CD4-positive, alpha-beta memory T cell (primary cell): ENCODE measurements at regions not wholly inside any gene's neighbourhood (a gene's known extent, or its start where the extent isn't known, plus 50 kb on each side); places are given as distances from the start of the nearest gene placed in this dataset.

ENCODE experiments used
- CTCF ChIA-PET: fragments of 350-600 bp; sonication (Branson Sonifier 250); formaldehyde crosslinking; loops from one replicate; lab custom pipeline; 2021; ENCODE audit warnings: inconsistent platforms; ENCODE audit not compliant: partially characterized antibody; lab: Charles Lee
- POLR2A ChIA-PET: fragments of 350-600 bp; sonication (Branson Sonifier 250); formaldehyde crosslinking; loops from one replicate; lab custom pipeline; 2021; ENCODE audit not compliant: partially characterized antibody; lab: Charles Lee
- DNase-seq, 5 donors: peaks; one replicate each; pipeline versions ENCODE4 v3.0.0 to v3.0.0-alpha.2; 2020 to 2022; ENCODE audit warnings: mixed read lengths in 1 of 5
- H3K27ac ChIP-seq: one replicate; pipeline ENCODE4 v1.7.0; 2013; ENCODE audit warnings: low read depth, low read length
- H3K27me3 ChIP-seq: 2 replicates; pipeline ENCODE4 v1.7.0; 2013; ENCODE audit warnings: mild to moderate bottlenecking, low read length, moderate library complexity; ENCODE audit not compliant: insufficient read depth
- H3K36me3 ChIP-seq: 2 replicates; pipeline ENCODE4 v1.7.0; 2013; ENCODE audit warnings: mild to moderate bottlenecking, low read length, moderate library complexity; ENCODE audit not compliant: insufficient read depth
- H3K4me1 ChIP-seq: 2 replicates; pipeline ENCODE4 v1.7.0; 2013; ENCODE audit warnings: mild to moderate bottlenecking, low read length, moderate library complexity; ENCODE audit not compliant: insufficient read depth
- H3K4me3 ChIP-seq, 2 donors: one replicate each; pipeline ENCODE4 v1.7.0; 2013; ENCODE audit warnings: low read length in 2 of 2, mild to moderate bottlenecking in 1 of 2
- H3K9me3 ChIP-seq, 2 donors: one replicate each; pipeline ENCODE4 v1.7.0; 2013; ENCODE audit warnings: low read length in 2 of 2, control low read depth in 1 of 2; ENCODE audit not compliant: control insufficient read depth in 1 of 2
- H3K27ac Mint-ChIP-seq, 7 donors: one replicate each; pipeline ENCODE4 v1.8.0; 2020 to 2021; ENCODE audit warnings: mixed read lengths in 7 of 7, mild to moderate bottlenecking in 6 of 7, inconsistent platforms in 3 of 7, moderate library complexity in 3 of 7
- H3K27me3 Mint-ChIP-seq, 2 donors: one replicate each; pipeline ENCODE4 v1.8.0; 2020 to 2021; ENCODE audit warnings: mixed read lengths in 2 of 2
- H3K36me3 Mint-ChIP-seq, 2 donors: one replicate each; pipeline ENCODE4 v1.8.0; 2020 to 2021; ENCODE audit warnings: mixed read lengths in 2 of 2, inconsistent platforms in 1 of 2, mild to moderate bottlenecking in 1 of 2
- H3K4me1 Mint-ChIP-seq, 4 donors: one replicate each; pipeline ENCODE4 v1.8.0; 2020 to 2021; ENCODE audit warnings: mixed read lengths in 4 of 4, mild to moderate bottlenecking in 1 of 4
- H3K4me3 Mint-ChIP-seq, 8 donors: one replicate each; pipeline ENCODE4 v1.8.0; 2020 to 2021; ENCODE audit warnings: mixed read lengths in 8 of 8, mild to moderate bottlenecking in 7 of 8, moderate library complexity in 6 of 8, inconsistent platforms in 3 of 8
- H3K9me3 Mint-ChIP-seq, 8 donors: one replicate each; pipeline ENCODE4 v1.8.0; 2020 to 2021; ENCODE audit warnings: mixed read lengths in 8 of 8, mild to moderate bottlenecking in 5 of 8, inconsistent platforms in 3 of 8, moderate library complexity in 1 of 8
- intact Hi-C: fragments of 100-400 bp; cut with micrococcal nuclease; formaldehyde crosslinking; loops from one replicate; pipeline ENCODE4 v1.15.1; 2023

DNA sequence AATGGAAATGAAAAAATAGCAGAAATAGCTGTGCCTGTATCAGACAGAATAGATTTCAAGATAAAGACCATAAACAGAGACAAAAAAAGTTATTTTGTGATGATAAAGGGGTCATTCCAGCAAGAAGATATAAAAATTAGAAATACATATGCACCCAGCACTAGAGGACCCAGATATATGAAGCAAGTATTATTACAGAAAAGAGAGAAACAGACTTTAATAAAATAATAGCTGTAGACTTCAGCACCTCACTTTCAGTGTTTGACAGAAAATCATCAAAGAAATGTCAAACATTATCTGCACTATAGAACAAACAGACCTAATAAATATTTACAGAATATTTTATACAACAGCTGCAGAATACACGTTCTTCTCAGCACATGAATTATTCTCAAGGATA lies 783.7 kb downstream of the PLOD2 start:
- no peak overlapping the region for H3K27ac Mint-ChIP-seq
- no peak overlapping the region for H3K4me3 Mint-ChIP-seq
- intact Hi-C loops, result no loop called here
- no peaks in the 10 kb centered on the region for H3K4me1 Mint-ChIP-seq
- H3K4me1 ChIP-seq, result no peaks in the 10 kb centered on the region
- no peak for DNase-seq
- H3K9me3 ChIP-seq, result no peaks in the 10 kb centered on the region
- H3K4me3 ChIP-seq, result no peak overlapping the region
- no peaks in the 10 kb centered on the region for H3K36me3 Mint-ChIP-seq
- H3K36me3 ChIP-seq, result no peaks in the 10 kb centered on the region
- H3K27ac ChIP-seq, result no peak overlapping the region
- peaks cover 4 to 19% (median 8%) of the 10 kb centered on the region in 8 donors for H3K9me3 Mint-ChIP-seq
- ChIA-PET CTCF (no interaction called here), POLR2A (no interaction called here)
- no peaks in the 10 kb centered on the region for H3K27me3 Mint-ChIP-seq
- H3K27me3 ChIP-seq, result no peaks in the 10 kb centered on the region

DNA sequence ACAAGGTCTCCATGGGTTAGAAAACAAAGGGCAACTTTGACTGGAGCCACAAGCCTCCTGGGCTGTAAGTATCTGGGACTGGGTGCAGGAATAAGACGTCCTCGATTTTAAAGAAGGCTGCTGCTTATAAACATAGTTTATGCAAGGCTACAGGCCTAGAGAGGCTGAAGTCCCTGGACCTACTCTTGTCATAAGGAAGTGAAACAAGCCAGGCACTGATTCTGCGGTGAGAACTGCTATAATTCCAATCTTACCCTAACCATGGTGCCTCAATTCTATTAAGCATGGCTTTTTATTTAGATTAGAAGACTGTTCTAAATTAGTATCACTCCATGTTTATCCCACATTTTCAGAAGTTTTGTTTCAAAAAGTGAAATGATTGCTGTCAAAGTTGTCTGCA lies 777.6 kb downstream of the PLOD2 start:
- CTCF ChIA-PET, result no interaction called here
- H3K36me3 Mint-ChIP-seq, result no peaks in the 10 kb centered on the region
- Histone ChIP-seq H3K27ac (no peak overlapping the region), H3K4me3 (no peak overlapping the region), H3K4me1 (no peaks in the 10 kb centered on the region), H3K36me3 (no peaks in the 10 kb centered on the region), H3K9me3 (no peaks in the 10 kb centered on the region), H3K27me3 (no peaks in the 10 kb centered on the region)
- peaks cover 0 to 14% (median 5%) of the 10 kb centered on the region in 8 donors for H3K9me3 Mint-ChIP-seq
- H3K27me3 Mint-ChIP-seq, result no peaks in the 10 kb centered on the region
- no peak overlapping the region for H3K27ac Mint-ChIP-seq
- POLR2A ChIA-PET, result no interaction called here
- intact Hi-C loops, result no loop called here
- no peaks in the 10 kb centered on the region for H3K4me1 Mint-ChIP-seq
- DNase-seq, result no peak
- no peak overlapping the region for H3K4me3 Mint-ChIP-seq

DNA sequence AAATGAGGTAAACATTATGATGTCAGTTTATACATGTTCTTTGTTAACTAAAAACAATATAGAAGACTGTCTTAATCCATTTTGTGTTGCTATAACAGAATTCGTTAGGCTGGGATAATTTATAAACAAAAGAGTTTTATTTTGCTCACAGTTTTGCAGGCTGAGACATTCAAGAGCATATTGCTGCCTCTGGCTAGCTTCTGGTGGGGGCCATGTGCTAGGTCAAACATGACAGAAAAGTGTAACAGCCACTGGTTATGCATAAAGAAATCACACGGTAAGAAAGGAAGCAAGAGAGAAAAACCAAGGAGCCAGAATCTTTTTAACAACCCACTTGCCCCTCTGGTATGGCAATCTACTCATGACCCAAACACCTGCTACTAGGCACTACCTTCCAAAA lies 776.7 kb downstream of the PLOD2 start:
- H3K9me3 Mint-ChIP-seq, result peaks cover 2 to 15% (median 7%) of the 10 kb centered on the region in 8 donors
- H3K4me3 ChIP-seq, result no peak overlapping the region
- POLR2A ChIA-PET, result no interaction called here
- H3K36me3 ChIP-seq, result no peaks in the 10 kb centered on the region
- H3K27me3 Mint-ChIP-seq, result no peaks in the 10 kb centered on the region
- intact Hi-C loops, result no loop called here
- CTCF ChIA-PET, result no interaction called here
- H3K36me3 Mint-ChIP-seq, result no peaks in the 10 kb centered on the region
- no peak overlapping the region for H3K4me3 Mint-ChIP-seq
- no peak overlapping the region for H3K27ac ChIP-seq
- H3K4me1 ChIP-seq, result no peaks in the 10 kb centered on the region
- no peak overlapping the region for H3K27ac Mint-ChIP-seq
- DNase-seq, result no peak
- no peaks in the 10 kb centered on the region for H3K9me3 ChIP-seq
- no peaks in the 10 kb centered on the region for H3K4me1 Mint-ChIP-seq
- H3K27me3 ChIP-seq, result no peaks in the 10 kb centered on the region

DNA sequence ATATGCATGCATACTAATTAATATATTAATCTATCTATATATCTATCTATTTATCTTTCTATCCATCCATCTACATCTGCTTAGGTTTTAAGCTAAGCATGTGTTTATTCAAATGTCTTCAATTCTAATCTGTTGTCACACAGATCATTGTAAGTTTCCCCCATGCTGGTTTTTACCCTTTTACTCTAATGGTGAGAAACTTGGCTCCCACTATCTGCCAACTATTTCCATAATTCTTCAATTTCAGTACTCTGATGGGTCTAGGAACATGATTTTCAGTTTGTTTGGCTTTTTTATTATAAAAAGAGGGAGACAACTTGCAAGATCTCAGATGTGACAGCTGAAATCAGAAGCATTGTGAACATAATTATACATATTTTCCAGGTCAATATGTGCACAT lies 773.8 kb downstream of the PLOD2 start:
- Mint-ChIP-seq H3K27ac (no peak overlapping the region), H3K4me1 (no peaks in the 10 kb centered on the region), H3K9me3 (peaks cover 0 to 15% (median 8%) of the 10 kb centered on the region in 8 donors), H3K4me3 (no peak overlapping the region), H3K36me3 (no peaks in the 10 kb centered on the region), H3K27me3 (no peaks in the 10 kb centered on the region)
- intact Hi-C loops, result no loop called here
- no peaks in the 10 kb centered on the region for H3K27me3 ChIP-seq
- H3K36me3 ChIP-seq, result no peaks in the 10 kb centered on the region
- ChIA-PET CTCF (no interaction called here), POLR2A (no interaction called here)
- no peak overlapping the region for H3K27ac ChIP-seq
- no peak overlapping the region for H3K4me3 ChIP-seq
- no peaks in the 10 kb centered on the region for H3K4me1 ChIP-seq
- no peaks in the 10 kb centered on the region for H3K9me3 ChIP-seq
- DNase-seq, result no peak

DNA sequence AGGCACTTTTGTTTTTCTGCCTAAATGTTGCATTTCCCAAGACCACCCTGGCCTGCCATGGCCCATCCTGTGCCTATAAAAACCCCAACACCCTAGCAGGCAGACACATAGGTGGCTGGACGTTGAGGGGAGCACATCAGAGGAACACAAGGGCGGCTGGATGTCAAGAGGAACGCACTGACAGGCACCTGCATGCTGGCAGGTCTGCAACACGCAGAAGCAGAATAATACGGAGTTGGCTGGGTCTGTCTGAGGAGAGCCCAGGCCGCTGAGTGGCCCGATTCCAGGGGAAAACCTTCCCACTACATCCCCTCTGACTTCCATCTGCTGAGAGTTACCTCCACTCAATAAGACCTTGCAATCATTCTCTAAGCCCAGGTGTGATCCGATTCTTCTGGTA lies 765.6 kb downstream of the PLOD2 start:
- no peak overlapping the region for H3K4me3 ChIP-seq
- Mint-ChIP-seq H3K4me1 (no peaks in the 10 kb centered on the region), H3K9me3 (peaks cover 0 to 7% (median 0%) of the 10 kb centered on the region in 8 donors), H3K36me3 (no peaks in the 10 kb centered on the region), H3K27me3 (no peaks in the 10 kb centered on the region), H3K4me3 (no peak overlapping the region), H3K27ac (no peak overlapping the region)
- intact Hi-C loops, result no loop called here
- H3K36me3 ChIP-seq, result no peaks in the 10 kb centered on the region
- no peak for DNase-seq
- no peaks in the 10 kb centered on the region for H3K4me1 ChIP-seq
- H3K9me3 ChIP-seq, result no peaks in the 10 kb centered on the region
- ChIA-PET CTCF (no interaction called here), POLR2A (no interaction called here)
- H3K27me3 ChIP-seq, result no peaks in the 10 kb centered on the region
- no peak overlapping the region for H3K27ac ChIP-seq

DNA sequence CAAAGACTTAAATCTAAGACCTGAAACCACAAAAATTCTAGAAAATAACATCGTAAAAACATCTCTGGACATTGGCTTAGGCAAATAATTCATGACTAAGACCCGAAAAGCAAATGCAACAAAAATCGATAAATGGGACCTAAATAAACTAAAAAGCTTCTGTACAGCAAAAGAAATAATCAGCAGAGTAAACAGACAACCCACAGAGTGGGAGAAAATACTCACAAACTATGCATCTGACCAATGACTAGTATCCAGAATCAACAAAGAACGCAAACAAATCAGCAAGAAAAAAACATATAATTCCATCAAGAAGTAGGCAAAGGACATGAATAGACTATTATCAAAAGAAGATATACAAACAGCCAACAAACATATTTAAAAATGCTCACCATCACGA lies 749.4 kb downstream of the PLOD2 start:
- peaks cover 0 to 15% (median 5%) of the 10 kb centered on the region in 8 donors for H3K9me3 Mint-ChIP-seq
- no peaks in the 10 kb centered on the region for H3K27me3 ChIP-seq
- H3K27me3 Mint-ChIP-seq, result no peaks in the 10 kb centered on the region
- POLR2A ChIA-PET, result no interaction called here
- no peaks in the 10 kb centered on the region for H3K36me3 ChIP-seq
- no peaks in the 10 kb centered on the region for H3K4me1 ChIP-seq
- intact Hi-C loops, result no loop called here
- CTCF ChIA-PET, result no interaction called here
- H3K36me3 Mint-ChIP-seq, result no peaks in the 10 kb centered on the region
- no peaks in the 10 kb centered on the region for H3K4me1 Mint-ChIP-seq
- H3K27ac Mint-ChIP-seq, result no peak overlapping the region
- no peaks in the 10 kb centered on the region for H3K9me3 ChIP-seq
- H3K4me3 Mint-ChIP-seq, result no peak overlapping the region
- DNase-seq, result no peak
- no peak overlapping the region for H3K27ac ChIP-seq
- H3K4me3 ChIP-seq, result no peak overlapping the region

DNA sequence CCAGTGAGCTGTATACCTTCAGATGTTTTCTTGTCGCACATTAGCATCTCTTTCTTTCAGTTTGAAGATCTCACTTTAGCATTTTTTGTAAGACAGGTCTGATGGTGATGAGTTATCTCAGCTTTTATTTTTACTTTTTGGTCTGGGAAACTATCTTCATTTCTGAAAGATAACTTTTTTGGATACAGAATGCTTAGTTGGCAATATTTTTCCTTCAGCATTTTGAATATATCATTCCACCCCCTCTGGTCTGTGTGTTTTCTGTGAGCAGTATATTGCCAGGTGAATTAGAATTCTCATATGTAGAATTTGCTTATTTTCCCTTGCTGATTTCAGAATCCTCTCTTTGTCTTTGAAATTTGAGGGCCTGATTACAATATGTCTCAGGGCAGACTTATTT lies 743.3 kb downstream of the PLOD2 start:
- no peaks in the 10 kb centered on the region for H3K9me3 ChIP-seq
- CTCF ChIA-PET, result no interaction called here
- POLR2A ChIA-PET, result no interaction called here

DNA sequence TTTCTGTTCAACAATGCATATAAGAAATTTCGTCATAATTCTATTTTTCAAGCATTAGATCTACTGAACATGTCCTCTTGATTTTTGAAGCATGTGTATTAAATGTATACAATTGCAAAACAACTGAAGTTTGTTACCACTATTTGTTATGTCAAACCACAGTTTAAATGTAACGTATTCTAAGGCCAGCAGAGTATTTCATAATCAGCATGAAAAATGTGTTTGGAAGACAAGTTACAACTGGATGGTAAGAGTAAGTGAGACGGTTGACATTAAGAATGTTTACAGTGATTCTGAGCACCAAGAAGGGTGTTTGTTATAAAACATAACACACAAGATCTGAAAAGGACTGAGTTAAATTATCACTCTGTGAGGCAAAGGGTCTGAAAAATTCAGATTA lies 738.4 kb downstream of the PLOD2 start:
- Histone ChIP-seq H3K9me3 (no peaks in the 10 kb centered on the region), H3K27me3 (no peaks in the 10 kb centered on the region), H3K36me3 (no peaks in the 10 kb centered on the region), H3K4me3 (no peak overlapping the region), H3K27ac (no peak overlapping the region), H3K4me1 (no peaks in the 10 kb centered on the region)
- Mint-ChIP-seq H3K4me3 (no peak overlapping the region), H3K27me3 (no peaks in the 10 kb centered on the region), H3K36me3 (no peaks in the 10 kb centered on the region), H3K4me1 (no peaks in the 10 kb centered on the region), H3K27ac (no peak overlapping the region), H3K9me3 (peaks cover 0 to 10% (median 2%) of the 10 kb centered on the region in 8 donors)
- CTCF ChIA-PET, result no interaction called here
- POLR2A ChIA-PET, result no interaction called here
- no peak for DNase-seq
- intact Hi-C loops, result no loop called here

More for the DNA sequence above, 743.3 kb downstream of the PLOD2 start:
- Histone ChIP-seq H3K27ac (no peak overlapping the region), H3K4me1 (no peaks in the 10 kb centered on the region), H3K4me3 (no peak overlapping the region), H3K27me3 (no peaks in the 10 kb centered on the region), H3K36me3 (no peaks in the 10 kb centered on the region)
- no peak overlapping the region for H3K27ac Mint-ChIP-seq
- DNase-seq, result no peak
- no peaks in the 10 kb centered on the region for H3K36me3 Mint-ChIP-seq
- H3K27me3 Mint-ChIP-seq, result no peaks in the 10 kb centered on the region
- H3K9me3 Mint-ChIP-seq, result peaks cover 0 to 8% (median 3%) of the 10 kb centered on the region in 8 donors
- intact Hi-C loops, result no loop called here
- H3K4me1 Mint-ChIP-seq, result no peaks in the 10 kb centered on the region
- H3K4me3 Mint-ChIP-seq, result no peak overlapping the region
